IMR-90 (cell line): ENCODE measurements at regions not wholly inside any gene's neighbourhood (a gene's known extent, or its start where the extent isn't known, plus 50 kb on each side); places are given as distances from the start of the nearest gene placed in this dataset.

ENCODE experiments used
- ATAC-seq: fragments of 200-7000 bp; cut with Tn5 transposase; 2 replicates; pipeline ENCODE4 v1.9.1; 2020; ENCODE audit warnings: low read depth, mild to moderate bottlenecking, moderate library complexity
- BruUV-seq: library from RNA; stranded (reverse); fragments of 400-500 nt; replicated peaks from 2 replicates; lab custom pipeline; 2021; lab: Mats Ljungman, UMichigan
- CTCF ChIA-PET: fragments of 300-600 bp; formaldehyde crosslinking; extraction: SDS; loops from one replicate; lab custom pipeline; 2021; ENCODE audit warnings: antibody characterized with exemption; lab: Yijun Ruan, JAX
- POLR2A ChIA-PET: fragments of 300-600 bp; sonication (Branson Sonifier 250); formaldehyde crosslinking; loops from one replicate; lab custom pipeline; 2022; ENCODE audit warnings: antibody characterized with exemption; ENCODE audit not compliant: unreplicated experiment; lab: Charles Lee
- DNase-seq: peaks from one replicate; pipeline ENCODE4 v3.0.0; 2013
- H2AFZ ChIP-seq: replicated peaks from 2 replicates; pipeline ENCODE3; 2013; ENCODE audit warnings: low read length, mild to moderate bottlenecking; ENCODE audit not compliant: poor library complexity
- H2AK5ac ChIP-seq: 2 replicates; pipeline ENCODE4 v1.6.1; 2013; ENCODE audit warnings: low read depth, low read length, inconsistent platforms
- H2AK9ac ChIP-seq: replicated peaks from 2 replicates; pipeline ENCODE3; 2013; ENCODE audit warnings: mild to moderate bottlenecking, low read depth, low read length, moderate library complexity; ENCODE audit not compliant: poor library complexity
- H2BK120ac ChIP-seq: 2 replicates; pipeline ENCODE4 v1.6.1; 2013; ENCODE audit warnings: low read depth, low read length, inconsistent platforms
- H2BK15ac ChIP-seq: 3 replicates; pipeline ENCODE4 v1.6.1; 2013; ENCODE audit warnings: low read depth, low read length, inconsistent platforms
- H2BK20ac ChIP-seq: 2 replicates; pipeline ENCODE4 v1.6.1; 2013; ENCODE audit warnings: low read depth, mild to moderate bottlenecking, inconsistent platforms, low read length, moderate library complexity
- H2BK5ac ChIP-seq: 2 replicates; pipeline ENCODE4 v1.6.1; 2013; ENCODE audit warnings: mild to moderate bottlenecking, low read depth, low read length, inconsistent platforms; ENCODE audit not compliant: poor library complexity, severe bottlenecking
- H3K14ac ChIP-seq: replicated peaks from 2 replicates; pipeline ENCODE4 v1.6.1; 2013; ENCODE audit warnings: low read depth, low read length, inconsistent platforms
- H3K18ac ChIP-seq: 2 replicates; pipeline ENCODE4 v1.6.1; 2013; ENCODE audit warnings: low read depth, low read length, control low read depth
- H3K23ac ChIP-seq: 2 replicates; pipeline ENCODE4 v1.6.1; 2013; ENCODE audit warnings: low read depth, low read length, inconsistent platforms
- H3K27ac ChIP-seq: 2 replicates; pipeline ENCODE4 v1.5.1; 2013; ENCODE audit warnings: mild to moderate bottlenecking, control low read depth, low read length; ENCODE audit not compliant: insufficient read depth
- H3K27me3 ChIP-seq: 2 replicates; pipeline ENCODE4 v1.6.1; 2013; ENCODE audit warnings: low read length; ENCODE audit not compliant: control insufficient read depth, insufficient read depth
- H3K36me3 ChIP-seq: 2 replicates; pipeline ENCODE4 v1.6.1; 2013; ENCODE audit warnings: low read length, mixed read lengths; ENCODE audit not compliant: control insufficient read depth, insufficient read depth
- H3K4ac ChIP-seq: 2 replicates; pipeline ENCODE4 v1.6.1; 2013; ENCODE audit warnings: low read depth, low read length, inconsistent platforms
- H3K4me1 ChIP-seq: 2 replicates; pipeline ENCODE4 v1.6.1; 2013; ENCODE audit warnings: low read length, mixed read lengths; ENCODE audit not compliant: control insufficient read depth, insufficient read depth
- H3K4me2 ChIP-seq: 2 replicates; pipeline ENCODE4 v1.6.1; 2013; ENCODE audit warnings: low read depth, mild to moderate bottlenecking, control low read depth, low read length, moderate library complexity
- H3K4me3 ChIP-seq: 2 replicates; pipeline ENCODE4 v1.5.1; 2013; ENCODE audit warnings: low read depth, mild to moderate bottlenecking, control low read depth, low read length, moderate library complexity; ENCODE audit not compliant: insufficient read depth
- H3K56ac ChIP-seq: 2 replicates; pipeline ENCODE4 v1.6.1; 2013; ENCODE audit warnings: low read length, inconsistent platforms; ENCODE audit not compliant: insufficient read depth; ENCODE audit errors: extremely low read depth
- H3K79me1 ChIP-seq, 2 experiments: 2 replicates each; pipeline ENCODE4 v1.6.1; 2013; ENCODE audit warnings: low read length in 2 of 2, inconsistent platforms in 1 of 2, low read depth in 1 of 2
- H3K9ac ChIP-seq: 2 replicates; pipeline ENCODE4 v1.6.1; 2013; ENCODE audit warnings: low read depth, low read length, control low read depth
- H3K9me1 ChIP-seq: 2 replicates; pipeline ENCODE4 v1.6.1; 2013; ENCODE audit warnings: low read length, inconsistent platforms; ENCODE audit not compliant: insufficient read depth
- H3K9me3 ChIP-seq: 2 replicates; pipeline ENCODE4 v1.6.1; 2013; ENCODE audit warnings: low read length; ENCODE audit not compliant: control insufficient read depth, insufficient read depth
- H4K20me1 ChIP-seq: 2 replicates; pipeline ENCODE4 v1.6.1; 2013; ENCODE audit warnings: low read length, inconsistent platforms; ENCODE audit not compliant: insufficient read depth
- H4K5ac ChIP-seq: 2 replicates; pipeline ENCODE4 v1.6.1; 2013; ENCODE audit warnings: mild to moderate bottlenecking, low read depth, low read length, control low read depth
- H4K8ac ChIP-seq, 2 experiments: 2 replicates each; pipeline ENCODE4 v1.6.1; 2013; ENCODE audit warnings: low read depth in 2 of 2, low read length in 2 of 2, control low read depth in 1 of 2, inconsistent platforms in 1 of 2
- H4K91ac ChIP-seq: 2 replicates; pipeline ENCODE4 v1.6.1; 2013; ENCODE audit warnings: low read depth, low read length, inconsistent platforms; ENCODE audit not compliant: insufficient read depth
- BHLHE40 ChIP-seq: fragments of 150-350 bp; IDR thresholded peaks from 2 replicates; pipeline ENCODE4 v1.6.1; 2016; ENCODE audit warnings: mild to moderate bottlenecking, low read depth, low read length
- CEBPB ChIP-seq: IDR thresholded peaks from 2 replicates; pipeline ENCODE4 v1.6.1; 2012; ENCODE audit warnings: low read depth, low read length, improper control_type of control experiment
- CHD1 ChIP-seq: IDR thresholded peaks from 2 replicates; pipeline ENCODE4 v1.6.1; 2012; ENCODE audit warnings: low read depth, low read length, improper control_type of control experiment
- CTCF ChIP-seq: conservative IDR thresholded peaks from 2 replicates; pipeline ENCODE4 v1.5.1; 2012; ENCODE audit warnings: mild to moderate bottlenecking, low read depth, low read length, improper control_type of control experiment
- ELK1 ChIP-seq: fragments of 150-350 bp; IDR thresholded peaks from 2 replicates; pipeline ENCODE4 v1.6.1; 2016; ENCODE audit warnings: low read depth, mild to moderate bottlenecking, low read length, moderate library complexity, borderline replicate concordance
- FOS ChIP-seq: fragments of 150-350 bp; IDR thresholded peaks from 2 replicates; pipeline ENCODE4 v1.6.1; 2016; ENCODE audit warnings: low read depth, low read length
- MAFK ChIP-seq: IDR thresholded peaks from 2 replicates; pipeline ENCODE4 v1.6.1; 2012; ENCODE audit warnings: low read depth, low read length, improper control_type of control experiment
- MAZ ChIP-seq: IDR thresholded peaks from 2 replicates; pipeline ENCODE4 v1.6.1; 2012; ENCODE audit warnings: low read depth, mild to moderate bottlenecking, low read length, improper control_type of control experiment, moderate library complexity, borderline replicate concordance
- MXI1 ChIP-seq: IDR thresholded peaks from 2 replicates; pipeline ENCODE4 v1.6.1; 2012; ENCODE audit warnings: low read depth, mild to moderate bottlenecking, low read length, moderate library complexity, borderline replicate concordance
- NFE2L2 ChIP-seq: fragments of 150-350 bp; IDR thresholded peaks from 2 replicates; pipeline ENCODE4 v1.6.1; 2016; ENCODE audit warnings: low read depth, mild to moderate bottlenecking, low read length
- POLR2A ChIP-seq: IDR thresholded peaks from 2 replicates; pipeline ENCODE4 v1.6.1; 2012; ENCODE audit warnings: mild to moderate bottlenecking, low read depth, low read length
- RAD21 ChIP-seq: IDR thresholded peaks from 2 replicates; pipeline ENCODE4 v1.6.1; 2012; ENCODE audit warnings: low read length, improper control_type of control experiment
- RCOR1 ChIP-seq: IDR thresholded peaks from 2 replicates; pipeline ENCODE4 v1.6.1; 2012; ENCODE audit warnings: mild to moderate bottlenecking, low read length, improper control_type of control experiment; ENCODE audit not compliant: insufficient replicate concordance
- RFX5 ChIP-seq: IDR thresholded peaks from 2 replicates; pipeline ENCODE4 v1.8.0; 2012; ENCODE audit warnings: low read depth, mild to moderate bottlenecking, low read length, moderate library complexity
- SMC3 ChIP-seq: fragments of 150-350 bp; IDR thresholded peaks from 2 replicates; pipeline ENCODE4 v1.6.1; 2016; ENCODE audit warnings: low read depth, mild to moderate bottlenecking, antibody characterized with exemption, low read length, moderate library complexity
- USF2 ChIP-seq: fragments of 150-350 bp; IDR thresholded peaks from 2 replicates; pipeline ENCODE4 v1.6.1; 2017; ENCODE audit warnings: mild to moderate bottlenecking, antibody characterized with exemption, low read length, low read depth
- WGBS, 2 experiments: methylation state at CpG; one replicate each; pipeline versions ENCODE4 v1.1.5 to v1.1.7; 2013; ENCODE audit warnings: missing lambda C conversion rate in 2 of 2; ENCODE audit not compliant: insufficient read length in 1 of 2; ENCODE audit errors: extremely low coverage in 2 of 2; 5-methylcytosine and 5-hydroxymethylcytosine counted together
- dilution Hi-C: fragments of 300-500 bp; cut with HindIII; formaldehyde crosslinking; loops from one replicate; pipeline ENCODE4 v1.14.3; 2018; ENCODE audit warnings: low sequenced_read_pairs; ENCODE audit not compliant: unreplicated experiment
- in situ Hi-C: fragments of 300-500 bp; cut with MboI; formaldehyde crosslinking; loops from 3 replicates; pipeline ENCODE4 v1.14.3; 2019; ENCODE audit warnings: low sequenced_read_pairs, inconsistent platforms, mixed read lengths
- intact Hi-C: fragments of 100-400 bp; cut with micrococcal nuclease; formaldehyde crosslinking; loops from 2 replicates; pipeline ENCODE4 v1.10.0; 2022

- Histone ChIP-seq H3K4me3 (no peak overlapping the region), H3K36me3 (no peaks in the 10 kb centered on the region), H2BK120ac (no peak overlapping the region), H4K5ac (no peak overlapping the region), H3K79me1 (no peaks in the 10 kb centered on the region), H4K91ac (no peak overlapping the region), H4K20me1 (no peaks in the 10 kb centered on the region), H3K14ac (0 out of 2 replicates have a peak overlapping the region, but pooled peaks have one; percentile 32), H3K9me1 (no peaks in the 10 kb centered on the region), H3K27me3 (no peaks in the 10 kb centered on the region), H3K4ac (no peak overlapping the region), H3K27ac (no peak overlapping the region), H3K18ac (no peak overlapping the region), H2BK5ac (no peak overlapping the region), H3K4me1 (no peaks in the 10 kb centered on the region), H2AK5ac (no peak overlapping the region), H3K56ac (no peak overlapping the region), H2AK9ac (no peak overlapping the region), H2BK20ac (no peak overlapping the region), H2BK15ac (no peak overlapping the region), H3K9me3 (no peaks in the 10 kb centered on the region), H3K4me2 (no peak overlapping the region), H3K9ac (no peak overlapping the region), H2AFZ (no peak overlapping the region), H4K8ac (no peak overlapping the region), H3K23ac (no peak overlapping the region)
- dilution Hi-C loops: no loop called here
- BruUV-seq: no TSS peak
- ATAC-seq: no peak
- ChIA-PET POLR2A (no interaction called here), CTCF (no interaction called here)
- 100% methylated on average over 1 of the region's 3 CpGs; no CpG with 5 or more reads in 1 of the 2 experiments for WGBS, 2 experiments
- TF ChIP-seq MAZ (no peak), POLR2A (no peak), FOS (no peak), RFX5 (no peak), MXI1 (no peak), BHLHE40 (no peak), USF2 (no peak), CTCF (no peak), SMC3 (no peak), ELK1 (no peak), RAD21 (no peak), CHD1 (no peak), CEBPB (no peak), NFE2L2 (no peak), RCOR1 (no peak), MAFK (no peak)
- intact Hi-C loops: no loop called here
- DNase-seq: no peak
- in situ Hi-C loops: no loop called here
Measured at GRCh38 chr21:27840262-27840661, 873.4 kb upstream of the ADAMTS5 start.
